ENCODE measurements at regions not wholly inside any gene's neighbourhood (a gene's known extent, or its start where the extent isn't known, plus 50 kb on each side); places are given as distances from the start of the nearest gene placed in this dataset.

DNA sequence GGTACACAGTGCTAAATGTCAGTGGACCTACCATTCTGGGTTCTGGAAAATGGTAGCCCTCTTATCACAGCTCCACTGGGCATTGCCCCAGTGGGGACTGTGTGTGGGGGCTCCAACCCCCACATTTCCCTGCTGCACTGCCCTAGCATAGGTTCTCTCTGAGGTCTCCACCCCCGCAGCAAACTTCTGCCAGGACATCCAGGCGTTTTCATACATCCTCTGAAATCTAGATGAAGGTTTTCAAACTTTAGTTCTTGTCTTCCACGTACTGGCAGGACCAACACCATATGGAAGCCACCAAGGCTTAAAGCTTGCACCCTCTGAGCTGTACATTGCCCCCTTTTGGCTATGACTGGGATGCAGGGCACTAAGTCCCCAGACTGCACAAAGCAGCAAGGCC is 788.2 kb upstream of the ALCAM start:
- Mint-ChIP-seq H3K9me3 (peaks cover 15% of the 10 kb centered on the region), H3K27me3 (no peaks in the 10 kb centered on the region), H3K4me3 (no peak overlapping the region), H3K27ac (no peak overlapping the region), H3K36me3 (peaks cover 4% of the 10 kb centered on the region), H3K4me1 (ENCODE audit: unreplicated experiment) (no peaks in the 10 kb centered on the region)
- TF ChIP-seq, protein P1, sequence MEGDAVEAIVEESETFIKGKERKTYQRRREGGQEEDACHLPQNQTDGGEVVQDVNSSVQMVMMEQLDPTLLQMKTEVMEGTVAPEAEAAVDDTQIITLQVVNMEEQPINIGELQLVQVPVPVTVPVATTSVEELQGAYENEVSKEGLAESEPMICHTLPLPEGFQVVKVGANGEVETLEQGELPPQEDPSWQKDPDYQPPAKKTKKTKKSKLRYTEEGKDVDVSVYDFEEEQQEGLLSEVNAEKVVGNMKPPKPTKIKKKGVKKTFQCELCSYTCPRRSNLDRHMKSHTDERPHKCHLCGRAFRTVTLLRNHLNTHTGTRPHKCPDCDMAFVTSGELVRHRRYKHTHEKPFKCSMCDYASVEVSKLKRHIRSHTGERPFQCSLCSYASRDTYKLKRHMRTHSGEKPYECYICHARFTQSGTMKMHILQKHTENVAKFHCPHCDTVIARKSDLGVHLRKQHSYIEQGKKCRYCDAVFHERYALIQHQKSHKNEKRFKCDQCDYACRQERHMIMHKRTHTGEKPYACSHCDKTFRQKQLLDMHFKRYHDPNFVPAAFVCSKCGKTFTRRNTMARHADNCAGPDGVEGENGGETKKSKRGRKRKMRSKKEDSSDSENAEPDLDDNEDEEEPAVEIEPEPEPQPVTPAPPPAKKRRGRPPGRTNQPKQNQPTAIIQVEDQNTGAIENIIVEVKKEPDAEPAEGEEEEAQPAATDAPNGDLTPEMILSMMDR (conservative IDR thresholded peaks at IDR 0.05) = no peak
- no peak for DNase-seq (ENCODE audit: extremely low spot score, unreplicated experiment)

DNA sequence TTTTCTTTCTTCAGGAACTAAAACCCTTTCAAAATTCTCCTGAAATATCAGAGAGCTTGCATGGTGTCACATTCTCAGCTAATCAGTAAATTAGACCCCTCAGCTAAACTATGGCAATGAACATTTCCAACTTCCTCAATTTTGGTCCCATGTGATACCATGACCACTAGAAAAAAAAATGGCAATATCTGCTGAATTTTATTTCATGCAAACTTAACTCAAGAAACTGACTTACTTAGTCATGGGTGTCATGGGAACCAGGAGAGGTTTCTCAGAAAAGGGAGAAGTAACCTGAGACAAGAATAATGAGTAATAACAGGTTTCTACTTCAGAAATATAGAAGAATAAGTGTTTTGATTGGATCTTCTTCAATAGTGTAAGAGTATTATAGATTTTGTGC is 784.6 kb upstream of the ALCAM start:
- H3K4me3 Mint-ChIP-seq = no peak overlapping the region
- no peaks in the 10 kb centered on the region for H3K27me3 Mint-ChIP-seq
- TF ChIP-seq, protein P1 (conservative IDR thresholded peaks at IDR 0.05) = no peak
- H3K27ac Mint-ChIP-seq = no peak overlapping the region
- H3K9me3 Mint-ChIP-seq = peaks cover 10% of the 10 kb centered on the region
- peaks cover 4% of the 10 kb centered on the region for H3K36me3 Mint-ChIP-seq
- H3K4me1 Mint-ChIP-seq (ENCODE audit: unreplicated experiment) = no peaks in the 10 kb centered on the region
- no peak for DNase-seq (ENCODE audit: extremely low spot score, unreplicated experiment)

DNA sequence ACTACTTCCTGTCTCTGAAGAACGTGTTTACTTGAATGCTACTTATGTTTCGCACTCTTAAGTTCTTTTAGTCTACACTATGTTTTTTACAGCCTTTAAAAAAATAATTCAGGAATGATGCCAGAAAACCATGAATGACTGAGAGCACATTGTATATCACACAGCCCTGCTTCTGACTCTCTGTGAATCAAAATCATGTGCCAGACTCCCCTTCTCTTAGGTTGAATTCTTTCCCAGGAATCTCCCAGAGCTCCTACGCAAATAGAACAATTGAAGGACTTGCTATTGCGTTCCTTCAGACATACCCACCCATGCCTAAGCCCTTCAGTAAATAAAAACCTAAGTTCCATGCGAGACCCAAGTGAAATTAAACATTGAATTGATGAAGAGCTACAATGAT is 782.0 kb upstream of the ALCAM start:
- H3K9me3 Mint-ChIP-seq = no peaks in the 10 kb centered on the region

DNA sequence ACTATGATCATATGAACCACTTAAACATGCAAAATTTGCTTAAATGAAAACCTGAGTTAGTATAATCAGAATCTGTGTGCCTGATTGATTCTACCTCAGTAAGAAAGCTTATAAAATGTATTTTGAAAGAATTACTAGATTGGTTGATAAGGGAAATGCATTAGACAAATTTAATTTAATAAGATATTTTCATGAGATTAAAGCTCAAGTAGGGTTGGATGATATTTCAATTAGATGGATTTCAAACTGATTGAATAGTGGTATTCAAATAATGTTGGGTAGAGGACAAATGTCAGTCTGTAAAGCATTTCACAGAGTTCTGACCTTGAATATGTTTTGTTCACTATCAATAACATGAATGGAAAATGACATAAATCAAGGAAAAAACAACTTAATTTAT is 780.4 kb upstream of the ALCAM start:
- H3K27me3 Mint-ChIP-seq = no peaks in the 10 kb centered on the region
- TF ChIP-seq, protein P1 (conservative IDR thresholded peaks at IDR 0.05) = no peak
- peaks cover 4% of the 10 kb centered on the region for H3K36me3 Mint-ChIP-seq
- no peak for DNase-seq (ENCODE audit: extremely low spot score, unreplicated experiment)
- H3K4me3 Mint-ChIP-seq = no peak overlapping the region
- H3K27ac Mint-ChIP-seq = no peak overlapping the region
- H3K4me1 Mint-ChIP-seq (ENCODE audit: unreplicated experiment) = no peaks in the 10 kb centered on the region
- H3K9me3 Mint-ChIP-seq = no peaks in the 10 kb centered on the region

More for the DNA sequence above, 782.0 kb upstream of the ALCAM start:
- H3K4me3 Mint-ChIP-seq = no peak overlapping the region
- H3K4me1 Mint-ChIP-seq (ENCODE audit: unreplicated experiment) = no peaks in the 10 kb centered on the region
- H3K36me3 Mint-ChIP-seq = peaks cover 4% of the 10 kb centered on the region
- TF ChIP-seq, protein P1 (conservative IDR thresholded peaks at IDR 0.05) = no peak
- no peaks in the 10 kb centered on the region for H3K27me3 Mint-ChIP-seq
- H3K27ac Mint-ChIP-seq = no peak overlapping the region
- no peak for DNase-seq (ENCODE audit: extremely low spot score, unreplicated experiment)

DNA sequence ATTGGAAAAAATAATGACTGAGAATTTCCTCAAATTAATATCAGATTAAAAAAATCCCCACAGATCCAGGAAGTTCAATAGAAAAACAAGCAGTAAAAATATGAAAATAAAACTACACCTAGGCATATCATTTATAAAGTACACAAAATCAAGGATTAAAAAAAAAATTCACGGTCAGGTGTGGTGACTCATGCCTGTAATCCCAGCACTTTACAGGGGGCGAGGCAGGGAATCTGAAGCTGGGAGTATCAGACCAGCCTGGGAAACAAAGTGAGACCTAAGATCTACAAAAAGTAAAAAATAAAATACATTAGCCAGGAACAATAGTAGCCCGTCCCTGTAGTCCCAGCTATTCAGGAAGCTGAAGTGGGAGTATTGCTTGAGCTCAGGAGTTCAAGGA is 778.3 kb upstream of the ALCAM start:
- TF ChIP-seq, protein P1 (conservative IDR thresholded peaks at IDR 0.05) = no peak
- no peak overlapping the region for H3K4me3 Mint-ChIP-seq
- H3K36me3 Mint-ChIP-seq = no peaks in the 10 kb centered on the region
- H3K9me3 Mint-ChIP-seq = no peaks in the 10 kb centered on the region
- no peaks in the 10 kb centered on the region for H3K4me1 Mint-ChIP-seq (ENCODE audit: unreplicated experiment)
- no peaks in the 10 kb centered on the region for H3K27me3 Mint-ChIP-seq
- no peak for DNase-seq (ENCODE audit: extremely low spot score, unreplicated experiment)
- H3K27ac Mint-ChIP-seq = no peak overlapping the region

DNA sequence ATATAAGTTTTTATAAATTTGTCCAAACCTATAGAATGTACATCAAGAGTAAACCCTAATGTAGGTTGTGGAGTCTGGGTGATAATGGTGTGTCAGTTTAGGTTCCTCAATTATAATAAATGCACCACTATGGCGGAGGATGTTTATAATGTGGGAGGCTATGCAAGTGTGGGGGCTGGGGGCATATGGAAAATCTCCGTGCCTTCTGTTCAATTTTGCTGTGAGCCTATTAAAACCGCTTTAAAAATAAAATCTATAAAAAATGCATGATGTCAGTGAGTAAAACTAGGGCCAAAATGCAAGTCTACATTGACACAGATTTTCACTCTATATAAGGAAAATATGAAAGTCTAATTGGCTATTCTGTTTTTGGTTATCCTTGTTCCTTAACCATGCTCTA is 774.9 kb upstream of the ALCAM start:
- no peaks in the 10 kb centered on the region for H3K27me3 Mint-ChIP-seq
- H3K36me3 Mint-ChIP-seq = no peaks in the 10 kb centered on the region
- no peak overlapping the region for H3K27ac Mint-ChIP-seq
- no peaks in the 10 kb centered on the region for H3K4me1 Mint-ChIP-seq (ENCODE audit: unreplicated experiment)
- DNase-seq (ENCODE audit: extremely low spot score, unreplicated experiment) = no peak
- H3K4me3 Mint-ChIP-seq = no peak overlapping the region
- TF ChIP-seq, protein P1 (conservative IDR thresholded peaks at IDR 0.05) = no peak
- no peaks in the 10 kb centered on the region for H3K9me3 Mint-ChIP-seq

Measured in type B pancreatic cell (in vitro differentiated cells).